ENCODE measurements at regions not wholly inside any gene's neighbourhood (a gene's known extent, or its start where the extent isn't known, plus 50 kb on each side); places are given as distances from the start of the nearest gene placed in this dataset.

DNA sequence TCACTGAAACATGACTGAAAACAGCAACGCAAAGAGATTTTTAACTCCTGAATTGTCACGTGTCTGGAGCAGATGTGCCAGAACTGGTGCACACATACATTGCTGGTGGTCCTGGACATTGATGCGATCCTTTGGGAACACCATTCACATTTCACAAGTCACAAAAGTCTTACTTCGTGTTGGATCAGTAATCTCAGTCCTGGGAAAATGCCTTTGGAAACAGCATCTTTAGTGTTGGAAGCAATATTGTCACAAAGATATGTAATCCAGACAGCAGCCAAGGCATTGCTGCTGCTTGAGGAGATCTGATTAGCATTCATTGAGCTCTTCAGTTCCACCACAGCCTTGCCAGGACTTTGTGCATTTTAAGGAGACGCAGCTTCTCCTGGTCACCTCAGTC, 126.2 kb upstream of the SH3BP4 start:
- TF ChIP-seq, protein P1, sequence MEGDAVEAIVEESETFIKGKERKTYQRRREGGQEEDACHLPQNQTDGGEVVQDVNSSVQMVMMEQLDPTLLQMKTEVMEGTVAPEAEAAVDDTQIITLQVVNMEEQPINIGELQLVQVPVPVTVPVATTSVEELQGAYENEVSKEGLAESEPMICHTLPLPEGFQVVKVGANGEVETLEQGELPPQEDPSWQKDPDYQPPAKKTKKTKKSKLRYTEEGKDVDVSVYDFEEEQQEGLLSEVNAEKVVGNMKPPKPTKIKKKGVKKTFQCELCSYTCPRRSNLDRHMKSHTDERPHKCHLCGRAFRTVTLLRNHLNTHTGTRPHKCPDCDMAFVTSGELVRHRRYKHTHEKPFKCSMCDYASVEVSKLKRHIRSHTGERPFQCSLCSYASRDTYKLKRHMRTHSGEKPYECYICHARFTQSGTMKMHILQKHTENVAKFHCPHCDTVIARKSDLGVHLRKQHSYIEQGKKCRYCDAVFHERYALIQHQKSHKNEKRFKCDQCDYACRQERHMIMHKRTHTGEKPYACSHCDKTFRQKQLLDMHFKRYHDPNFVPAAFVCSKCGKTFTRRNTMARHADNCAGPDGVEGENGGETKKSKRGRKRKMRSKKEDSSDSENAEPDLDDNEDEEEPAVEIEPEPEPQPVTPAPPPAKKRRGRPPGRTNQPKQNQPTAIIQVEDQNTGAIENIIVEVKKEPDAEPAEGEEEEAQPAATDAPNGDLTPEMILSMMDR (optimal IDR thresholded peaks at IDR 0.05 in 1 of 3, IDR thresholded peaks at IDR 0.05 in 1 of 3, conservative IDR thresholded peaks at IDR 0.05 in 1 of 3; ENCODE audit: extremely low read depth in 1 of 3, insufficient read depth in 2 of 3, low read length in 3 of 3): no peak
- TF ChIP-seq EZH2 (IDR thresholded peaks at IDR 0.05; ENCODE audit: low read length): no peak

Data from keratinocyte (primary cell).